H1 (cell line): ENCODE measurements at regions not wholly inside any gene's neighbourhood (a gene's known extent, or its start where the extent isn't known, plus 50 kb on each side); places are given as distances from the start of the nearest gene placed in this dataset.

Experiments
- CTCF ChIA-PET: fragments of 300-600 bp; sonication (Branson Sonifier 250); formaldehyde crosslinking; loops from one replicate; lab custom pipeline; 2021; ENCODE audit not compliant: partially characterized antibody; lab: Charles Lee
- POLR2A ChIA-PET: fragments of 300-600 bp; sonication (Branson Sonifier 250); formaldehyde crosslinking; loops from one replicate; lab custom pipeline; 2021; ENCODE audit warnings: inconsistent platforms; ENCODE audit not compliant: partially characterized antibody; lab: Charles Lee
- DNase-seq, 2 experiments: peaks; one replicate each; pipeline versions ENCODE4 v3.0.0 to v3.0.0-alpha.2; 2010 to 2022; ENCODE audit warnings: low spot score in 2 of 2, low read depth in 1 of 2, mixed read lengths in 1 of 2
- FAIRE-seq: peaks from 2 replicates; lab custom pipeline; 2011; peaks lifted over from hg19 to GRCh38; lab: Jason Lieb, UNC
- H2AFZ ChIP-seq: 2 replicates; pipeline ENCODE4 v1.8.1; 2012; ENCODE audit warnings: low read length, inconsistent platforms
- H2AK5ac ChIP-seq: 2 replicates; pipeline ENCODE4 v1.6.1; 2013; ENCODE audit warnings: low read depth, low read length
- H2BK120ac ChIP-seq: replicated peaks from 2 replicates; pipeline ENCODE3; 2013; ENCODE audit warnings: low read depth, low read length, inconsistent platforms
- H2BK12ac ChIP-seq: 2 replicates; pipeline ENCODE4 v1.6.1; 2013; ENCODE audit warnings: low read depth, low read length
- H2BK15ac ChIP-seq: 2 replicates; pipeline ENCODE4 v1.6.1; 2013; ENCODE audit warnings: low read length
- H2BK20ac ChIP-seq: 2 replicates; pipeline ENCODE4 v1.6.1; 2013; ENCODE audit warnings: low read length
- H2BK5ac ChIP-seq: 2 replicates; pipeline ENCODE4 v1.6.1; 2013; ENCODE audit warnings: low read depth, low read length
- H3K14ac ChIP-seq: 2 replicates; pipeline ENCODE4 v1.6.1; 2013; ENCODE audit warnings: inconsistent platforms; ENCODE audit not compliant: insufficient read length
- H3K18ac ChIP-seq: 2 replicates; pipeline ENCODE4 v1.6.1; 2013; ENCODE audit warnings: low read length; ENCODE audit errors: extremely low read depth
- H3K23ac ChIP-seq: 2 replicates; pipeline ENCODE4 v1.6.1; 2013; ENCODE audit warnings: inconsistent platforms; ENCODE audit not compliant: insufficient read length
- H3K23me2 ChIP-seq: 2 replicates; pipeline ENCODE4 v1.6.1; 2013; ENCODE audit warnings: low read depth, low read length
- H3K27ac ChIP-seq: 2 replicates; pipeline ENCODE4 v1.6.1; 2011; ENCODE audit warnings: low read depth, low read length, inconsistent platforms
- H3K27me3 ChIP-seq, 4 experiments: replicated peaks in 1 of 4; 1 replicate in 1 of 4; 2 replicates in 3 of 4; pipeline versions ENCODE4 v1.6.1 to v1.8.1; 2011 to 2013; ENCODE audit warnings: low read length in 3 of 4, mild to moderate bottlenecking in 3 of 4, inconsistent platforms in 2 of 4, mixed read lengths in 2 of 4, moderate library complexity in 1 of 4; ENCODE audit not compliant: control insufficient read depth in 3 of 4, insufficient read depth in 3 of 4; ENCODE audit errors: extremely low read depth in 1 of 4
- H3K36me3 ChIP-seq, 4 experiments: 2 replicates each; pipeline versions ENCODE4 v1.6.1 to v1.8.1; 2011 to 2013; ENCODE audit warnings: mild to moderate bottlenecking in 4 of 4, low read length in 3 of 4, moderate library complexity in 2 of 4, control low read depth in 1 of 4, inconsistent platforms in 1 of 4; ENCODE audit not compliant: insufficient read depth in 4 of 4, control insufficient read depth in 2 of 4
- H3K4ac ChIP-seq: replicated peaks from 2 replicates; pipeline ENCODE3; 2013; ENCODE audit warnings: low read length, low read depth, mixed read lengths, inconsistent platforms; ENCODE audit not compliant: insufficient read length
- H3K4me1 ChIP-seq, 4 experiments: replicated peaks in 1 of 4; 1 replicate in 1 of 4; 2 replicates in 3 of 4; pipeline versions ENCODE4 v1.6.1 to v1.8.1; 2011 to 2013; ENCODE audit warnings: low read length in 3 of 4, inconsistent platforms in 2 of 4, mixed read lengths in 1 of 4; ENCODE audit not compliant: insufficient read depth in 4 of 4, control insufficient read depth in 3 of 4
- H3K4me2 ChIP-seq, 2 experiments: 2 replicates each; pipeline versions ENCODE4 v1.6.1 to v1.8.1; 2011 to 2013; ENCODE audit warnings: low read depth in 2 of 2, low read length in 2 of 2, control low read depth in 1 of 2, inconsistent platforms in 1 of 2, mild to moderate bottlenecking in 1 of 2; ENCODE audit not compliant: insufficient read depth in 1 of 2
- H3K4me3 ChIP-seq, 4 experiments: fragments of 200-600, 300-600 bp in 1 of 4; sonication (generic), shearing (Covaris generic), sonication (Bioruptor Twin) in 1 of 4; 2 replicates each; pipeline versions ENCODE4 v1.5.1 to v1.8.1; 2011 to 2016; ENCODE audit warnings: low read length in 4 of 4, low read depth in 3 of 4, control low read depth in 2 of 4, inconsistent platforms in 2 of 4, mild to moderate bottlenecking in 2 of 4, mixed read lengths in 1 of 4, moderate library complexity in 1 of 4; ENCODE audit not compliant: insufficient read depth in 2 of 4; ENCODE audit errors: extremely low read depth in 1 of 4
- H3K56ac ChIP-seq: replicated peaks from 2 replicates; pipeline ENCODE3; 2013; ENCODE audit warnings: low read depth, mild to moderate bottlenecking, mixed read lengths, low read length, inconsistent platforms; ENCODE audit not compliant: insufficient read length
- H3K79me1 ChIP-seq: 2 replicates; pipeline ENCODE4 v1.6.1; 2013; ENCODE audit warnings: low read depth, low read length, control low read depth
- H3K79me2 ChIP-seq, 2 experiments: 2 replicates each; pipeline versions ENCODE4 v1.6.1 to v1.8.1; 2012 to 2013; ENCODE audit warnings: low read length in 2 of 2, mild to moderate bottlenecking in 2 of 2, inconsistent platforms in 1 of 2; ENCODE audit not compliant: insufficient read depth in 2 of 2, control insufficient read depth in 1 of 2
- H3K9ac ChIP-seq, 4 experiments: replicated peaks in 1 of 4; 1 replicate in 1 of 4; 2 replicates in 3 of 4; pipeline versions ENCODE4 v1.6.1 to v1.8.1; 2011 to 2013; ENCODE audit warnings: low read depth in 3 of 4, low read length in 3 of 4, control low read depth in 2 of 4, mild to moderate bottlenecking in 2 of 4, moderate library complexity in 2 of 4, inconsistent platforms in 1 of 4; ENCODE audit errors: extremely low read depth in 1 of 4
- H3K9me3 ChIP-seq, 2 experiments: 2 replicates each; pipeline versions ENCODE4 v1.6.1 to v1.8.1; 2012 to 2013; ENCODE audit warnings: mild to moderate bottlenecking in 2 of 2, moderate library complexity in 2 of 2, control low read depth in 1 of 2, inconsistent platforms in 1 of 2, low read depth in 1 of 2, low read length in 1 of 2, mixed read lengths in 1 of 2; ENCODE audit not compliant: insufficient read depth in 2 of 2
- H4K20me1 ChIP-seq, 2 experiments: replicated peaks in 1 of 2; 2 replicates each; pipeline versions ENCODE3 to v1.8.1; 2011 to 2013; ENCODE audit warnings: inconsistent platforms in 2 of 2, low read length in 2 of 2, mild to moderate bottlenecking in 1 of 2; ENCODE audit not compliant: insufficient read depth in 2 of 2, control insufficient read depth in 1 of 2
- H4K5ac ChIP-seq: 2 replicates; pipeline ENCODE4 v1.6.1; 2013; ENCODE audit warnings: low read length, low read depth, mixed read lengths, inconsistent platforms; ENCODE audit not compliant: insufficient read length
- H4K8ac ChIP-seq: 2 replicates; pipeline ENCODE4 v1.8.0; 2013; ENCODE audit warnings: mild to moderate bottlenecking, moderate library complexity, low read length, inconsistent platforms; ENCODE audit not compliant: insufficient read depth; ENCODE audit errors: extremely low read depth
- H4K91ac ChIP-seq: replicated peaks from 2 replicates; pipeline ENCODE3; 2013; ENCODE audit warnings: low read length, mixed read lengths, inconsistent platforms; ENCODE audit not compliant: insufficient read length
- JUND ChIP-seq: IDR thresholded peaks from 2 replicates; pipeline ENCODE4 v1.6.1; 2011; ENCODE audit warnings: mild to moderate bottlenecking, improper control_type of control experiment, low read length
- POLR2AphosphoS5 ChIP-seq: IDR thresholded peaks from 2 replicates; pipeline ENCODE4 v1.6.1; 2011; ENCODE audit warnings: low read depth, low read length
- SP1 ChIP-seq: IDR thresholded peaks from 2 replicates; pipeline ENCODE4 v1.6.1; 2011; ENCODE audit warnings: low read depth, low read length
- TAF7 ChIP-seq: optimal IDR thresholded peaks from 2 replicates; pipeline ENCODE3; 2011; ENCODE audit warnings: low read depth, mild to moderate bottlenecking, inconsistent platforms, low read length, moderate library complexity, borderline replicate concordance
- whole genome bisulfite sequencing, 2 experiments: shearing (Covaris generic) in 1 of 2; methylation state at CpG; one replicate each; pipeline versions ENCODE4 v1.1.6 to v1.1.7; 2013 to 2015; ENCODE audit warnings: low lambda C conversion rate in 2 of 2, mixed read lengths in 2 of 2, inconsistent platforms in 1 of 2, low coverage in 1 of 2, missing lambda C conversion rate in 1 of 2; ENCODE audit not compliant: insufficient replicate concordance in 2 of 2, insufficient coverage in 1 of 2, insufficient read length in 1 of 2; ENCODE audit errors: extremely low coverage in 1 of 2, missing lambda C conversion rate in 1 of 2; 5-methylcytosine and 5-hydroxymethylcytosine counted together

- H3K4me2 ChIP-seq: no peak overlapping the region
- H3K18ac ChIP-seq: no peak overlapping the region
- no peak overlapping the region for H3K14ac ChIP-seq
- no peak overlapping the region; the same call in 1 of the 2 replicates for H4K8ac ChIP-seq
- 87% methylated on average over 8 of the region's 8 CpGs; no CpG with 5 or more reads in 1 of the 2 experiments for WGBS, 2 experiments
- no peak overlapping the region for H3K9ac ChIP-seq
- FAIRE-seq (no peak), DNase-seq (no peak)
- no peak overlapping the region for H2BK12ac ChIP-seq
- no peak overlapping the region for H3K56ac ChIP-seq
- H3K79me2 ChIP-seq: no peaks in the 10 kb centered on the region
- no peak overlapping the region for H2BK120ac ChIP-seq
- H2BK5ac ChIP-seq: no peak overlapping the region
- H3K79me1 ChIP-seq: no peaks in the 10 kb centered on the region
- H3K4ac ChIP-seq: no peak overlapping the region
- ChIA-PET CTCF (no interaction called here), POLR2A (no interaction called here)
- no peak overlapping the region for H4K91ac ChIP-seq
- no peak overlapping the region for H4K5ac ChIP-seq
- H2AK5ac ChIP-seq: no peak overlapping the region
- no peak overlapping the region for H2BK15ac ChIP-seq
- H3K23ac ChIP-seq: no peak overlapping the region
- H3K27ac ChIP-seq: no peak overlapping the region
- H3K9me3 ChIP-seq: no peaks in the 10 kb centered on the region
- H3K4me1 ChIP-seq: no peaks in the 10 kb centered on the region
- no peaks in the 10 kb centered on the region for H3K23me2 ChIP-seq
- H3K27me3 ChIP-seq: no peaks in the 10 kb centered on the region
- no peaks in the 10 kb centered on the region for H4K20me1 ChIP-seq
- no peak overlapping the region for H2BK20ac ChIP-seq
- no peak for TF ChIP-seq SP1
- no peak for TF ChIP-seq TAF7
- no peak for TF ChIP-seq JUND
- no peak for TF ChIP-seq POLR2AphosphoS5
- TF ChIP-seq, all 59 proteins: peak for 0
- Histone ChIP-seq H2AFZ (no peak overlapping the region), H3K4me3 (no peak overlapping the region), H3K36me3 (no peaks in the 10 kb centered on the region)
Observed at GRCh38 chr1:72936942-72937341, 654.6 kb upstream of the NEGR1 start.
